NCI-H2081 (cell line): ENCODE measurements at regions not wholly inside any gene's neighbourhood (a gene's known extent, or its start where the extent isn't known, plus 50 kb on each side); places are given as distances from the start of the nearest gene placed in this dataset.
"Not testable (repeated sequence)": the region's sequence is repeated elsewhere in the genome, so short reads cannot be mapped to it uniquely, and the experiment has no call there.

Source experiments
- DNase-seq, 2 experiments: peaks; one replicate each; lab custom pipeline; 2025; lab: John Stamatoyannopoulos, UW

GRCh38 chr13:89214185-89214584 is 1543.0 kb downstream of the SLITRK5 start:
- DNase-seq = peak; percentile 54 to 75

GRCh38 chr13:89215319-89215718 is 1544.1 kb downstream of the SLITRK5 start:
- DNase-seq = not testable (repeated sequence)

GRCh38 chr13:89217813-89218212 is 1546.6 kb downstream of the SLITRK5 start:
- no peak for DNase-seq

- no peak for DNase-seq
Observed at GRCh38 chr13:89221557-89222158, 1550.5 kb downstream of the SLITRK5 start.

- DNase-seq = peak in 1 of 2 experiments; percentile 9
Observed at GRCh38 chr13:89227356-89227755, 1556.2 kb downstream of the SLITRK5 start.

- no peak for DNase-seq
Observed at GRCh38 chr13:89238496-89238895, 1567.3 kb downstream of the SLITRK5 start.

- DNase-seq = no peak
Observed at GRCh38 chr13:89239361-89240127, 1568.4 kb downstream of the SLITRK5 start.

GRCh38 chr13:89255844-89256406 is 1584.8 kb downstream of the SLITRK5 start:
- DNase-seq = no peak

GRCh38 chr13:89267734-89268133 is 1596.6 kb downstream of the SLITRK5 start:
- DNase-seq = no peak

- no peak for DNase-seq
Observed at GRCh38 chr13:89269737-89270136, 1598.6 kb downstream of the SLITRK5 start.

- no peak for DNase-seq
Observed at GRCh38 chr13:89270736-89271135, 1599.6 kb downstream of the SLITRK5 start.

GRCh38 chr13:89279374-89279773 is 1608.2 kb downstream of the SLITRK5 start:
- no peak for DNase-seq

GRCh38 chr13:89281331-89281730 is 1610.2 kb downstream of the SLITRK5 start:
- no peak for DNase-seq

GRCh38 chr13:89282241-89282640 is 1611.1 kb downstream of the SLITRK5 start:
- no peak for DNase-seq

- DNase-seq = no peak
Observed at GRCh38 chr13:89287381-89287780, 1616.2 kb downstream of the SLITRK5 start.

- no peak for DNase-seq
Observed at GRCh38 chr13:89294115-89294867, 1623.1 kb downstream of the SLITRK5 start.

- DNase-seq = no peak
Observed at GRCh38 chr13:89307278-89307677, 1636.1 kb downstream of the SLITRK5 start.

- DNase-seq = peak; percentile 50 to 84
Observed at GRCh38 chr13:89310943-89311672, 1639.9 kb downstream of the SLITRK5 start.

- DNase-seq = no peak
Observed at GRCh38 chr13:89315287-89315686, 1644.1 kb downstream of the SLITRK5 start.

GRCh38 chr13:89322466-89322865 is 1651.3 kb downstream of the SLITRK5 start:
- no peak for DNase-seq

GRCh38 chr13:89324582-89324981 is 1653.4 kb downstream of the SLITRK5 start:
- no peak for DNase-seq

- DNase-seq = no peak
Observed at GRCh38 chr13:89343165-89343564, 1672.0 kb downstream of the SLITRK5 start.
